ENCODE measurements at regions not wholly inside any gene's neighbourhood (a gene's known extent, or its start where the extent isn't known, plus 50 kb on each side); places are given as distances from the start of the nearest gene placed in this dataset.
"Not testable (repeated sequence)": the region's sequence is repeated elsewhere in the genome, so short reads cannot be mapped to it uniquely, and the experiment has no call there.

GRCh38 chr16:5252791-5253190 lies 155.2 kb upstream of the EEF2KMT start:
- H3K27me3 ChIP-seq (ENCODE audit: control insufficient read depth, insufficient read depth, low read length) = no peaks in the 10 kb centered on the region
- ChIA-PET CTCF (no interaction called here), POLR2A (no interaction called here)
- TF ChIP-seq CTCF (IDR thresholded peaks at IDR 0.05; ENCODE audit: insufficient read depth, low read depth, low read length) = no peak
- no peak for DNase-seq (ENCODE audit: low read depth)
- H3K36me3 ChIP-seq (ENCODE audit: control insufficient read depth, insufficient read depth, low read length) = no peaks in the 10 kb centered on the region
- no peak overlapping the region for H3K4me3 ChIP-seq (ENCODE audit: low read depth, low read length)

GRCh38 chr16:5247403-5247802 lies 149.8 kb upstream of the EEF2KMT start:
- H3K4me3 ChIP-seq (ENCODE audit: low read depth, low read length); H3K27me3 ChIP-seq (ENCODE audit: control insufficient read depth, insufficient read depth, low read length); CTCF ChIA-PET; H3K36me3 ChIP-seq (ENCODE audit: control insufficient read depth, insufficient read depth, low read length); DNase-seq (ENCODE audit: low read depth); POLR2A ChIA-PET: not testable (repeated sequence)

- DNase-seq (ENCODE audit: low read depth); H3K27me3 ChIP-seq (ENCODE audit: control insufficient read depth, insufficient read depth, low read length); POLR2A ChIA-PET; H3K4me3 ChIP-seq (ENCODE audit: low read depth, low read length); H3K36me3 ChIP-seq (ENCODE audit: control insufficient read depth, insufficient read depth, low read length): not testable (repeated sequence)
- CTCF ChIA-PET = interaction anchor here (0.7 kb wide), 1 partner anchor 1404 kb away, joined by 3 read pairs; no protein-coding TSS in a partner anchor
Observed at GRCh38 chr16:5240278-5240626, 142.7 kb upstream of the EEF2KMT start.

- DNase-seq (ENCODE audit: low read depth); H3K27me3 ChIP-seq (ENCODE audit: control insufficient read depth, insufficient read depth, low read length); H3K36me3 ChIP-seq (ENCODE audit: control insufficient read depth, insufficient read depth, low read length); H3K4me3 ChIP-seq (ENCODE audit: low read depth, low read length); POLR2A ChIA-PET: not testable (repeated sequence)
- peak; percentile 12; the same call in 1 of the 2 replicates for TF ChIP-seq CTCF (IDR thresholded peaks at IDR 0.05; ENCODE audit: insufficient read depth, low read depth, low read length)
- CTCF ChIA-PET = interaction anchor here (0.6 to 0.7 kb wide), 5 partner anchors 12 to 1405 kb away, joined by 3 to 4 read pairs (median 3); no protein-coding TSS in a partner anchor
Observed at GRCh38 chr16:5239472-5240277, 142.1 kb upstream of the EEF2KMT start.

GRCh38 chr16:5235119-5235518 lies 137.5 kb upstream of the EEF2KMT start:
- POLR2A ChIA-PET = no interaction called here
- CTCF ChIA-PET = no interaction called here
- TF ChIP-seq CTCF (IDR thresholded peaks at IDR 0.05; ENCODE audit: insufficient read depth, low read depth, low read length) = no peak

GRCh38 chr16:5234295-5235050 lies 136.9 kb upstream of the EEF2KMT start:
- no peak for TF ChIP-seq CTCF (IDR thresholded peaks at IDR 0.05; ENCODE audit: insufficient read depth, low read depth, low read length)
- ChIA-PET POLR2A (no interaction called here), CTCF (interaction anchor here (0.6 kb wide), 1 partner anchor 9 kb away, joined by 6 read pairs; no protein-coding TSS in a partner anchor)
- Histone ChIP-seq H3K4me3 (ENCODE audit: low read depth, low read length) (no peak overlapping the region), H3K36me3 (ENCODE audit: control insufficient read depth, insufficient read depth, low read length) (no peaks in the 10 kb centered on the region), H3K27me3 (ENCODE audit: control insufficient read depth, insufficient read depth, low read length) (no peaks in the 10 kb centered on the region)
- no peak for DNase-seq (ENCODE audit: low read depth)

More at GRCh38 chr16:5235119-5235518, 137.5 kb upstream of the EEF2KMT start:
- DNase-seq (ENCODE audit: low read depth) = no peak
- Histone ChIP-seq H3K27me3 (ENCODE audit: control insufficient read depth, insufficient read depth, low read length) (no peaks in the 10 kb centered on the region), H3K4me3 (ENCODE audit: low read depth, low read length) (no peak overlapping the region), H3K36me3 (ENCODE audit: control insufficient read depth, insufficient read depth, low read length) (no peaks in the 10 kb centered on the region)
